Chondrocyte (in vitro differentiated cells): ENCODE measurements at regions not wholly inside any gene's neighbourhood (a gene's known extent, or its start where the extent isn't known, plus 50 kb on each side); places are given as distances from the start of the nearest gene placed in this dataset.

Experiments
- DNase-seq: peaks from one replicate; pipeline ENCODE4 v3.0.0; 2021; ENCODE audit warnings: mixed read lengths, low spot score
- H3K27ac Mint-ChIP-seq: one replicate; pipeline ENCODE4 v1.8.0; 2021; ENCODE audit warnings: mild to moderate bottlenecking, moderate library complexity, mixed read lengths; ENCODE audit not compliant: unreplicated experiment
- H3K27me3 Mint-ChIP-seq: 2 replicates; pipeline ENCODE4 v1.8.0; 2021; ENCODE audit warnings: low read depth, mixed read lengths
- H3K36me3 Mint-ChIP-seq: 2 replicates; pipeline ENCODE4 v1.8.0; 2021; ENCODE audit warnings: low read depth, mixed read lengths
- H3K4me1 Mint-ChIP-seq: 2 replicates; pipeline ENCODE4 v1.8.0; 2021; ENCODE audit warnings: low read depth, mild to moderate bottlenecking, mixed read lengths
- H3K4me3 Mint-ChIP-seq: one replicate; pipeline ENCODE4 v1.8.0; 2021; ENCODE audit warnings: mild to moderate bottlenecking, moderate library complexity, mixed read lengths; ENCODE audit not compliant: unreplicated experiment
- H3K9me3 Mint-ChIP-seq: 2 replicates; pipeline ENCODE4 v1.8.0; 2021; ENCODE audit warnings: low read depth, mixed read lengths
- CTCF ChIP-seq: fragments of 200-600 bp; sonication (generic); IDR thresholded peaks from 2 replicates; pipeline ENCODE4 v1.5.0; 2021; ENCODE audit warnings: antibody characterized with exemption, mild to moderate bottlenecking, moderate library complexity

- no peaks in the 10 kb centered on the region for H3K27me3 Mint-ChIP-seq
- H3K4me1 Mint-ChIP-seq = no peaks in the 10 kb centered on the region
- no peak for DNase-seq
- TF ChIP-seq CTCF = no peak
- peaks cover 22% of the 10 kb centered on the region for H3K9me3 Mint-ChIP-seq
- no peak overlapping the region for H3K27ac Mint-ChIP-seq
- no peak overlapping the region for H3K4me3 Mint-ChIP-seq
- no peaks in the 10 kb centered on the region for H3K36me3 Mint-ChIP-seq
These were observed 662.3 kb upstream of the PTBP2 start for GRCh38 chr1:96059276-96059675.

- Mint-ChIP-seq H3K27me3 (no peaks in the 10 kb centered on the region), H3K4me1 (no peaks in the 10 kb centered on the region), H3K36me3 (no peaks in the 10 kb centered on the region), H3K9me3 (peaks cover 18% of the 10 kb centered on the region), H3K4me3 (no peak overlapping the region), H3K27ac (no peak overlapping the region)
- TF ChIP-seq CTCF = no peak
- DNase-seq = no peak
These were observed 661.8 kb upstream of the PTBP2 start for GRCh38 chr1:96059736-96060135.

GRCh38 chr1:96060621-96061020, 661.0 kb upstream of the PTBP2 start:
- no peak for DNase-seq
- H3K27ac Mint-ChIP-seq = no peak overlapping the region
- H3K9me3 Mint-ChIP-seq = peaks cover 20% of the 10 kb centered on the region
- H3K36me3 Mint-ChIP-seq = no peaks in the 10 kb centered on the region
- no peak overlapping the region for H3K4me3 Mint-ChIP-seq
- no peaks in the 10 kb centered on the region for H3K27me3 Mint-ChIP-seq
- TF ChIP-seq CTCF = no peak
- no peaks in the 10 kb centered on the region for H3K4me1 Mint-ChIP-seq

GRCh38 chr1:96072021-96072420, 649.6 kb upstream of the PTBP2 start:
- no peak for DNase-seq
- Mint-ChIP-seq H3K4me1 (no peaks in the 10 kb centered on the region), H3K27ac (no peak overlapping the region), H3K9me3 (no peaks in the 10 kb centered on the region), H3K36me3 (no peaks in the 10 kb centered on the region), H3K27me3 (peaks cover 8% of the 10 kb centered on the region), H3K4me3 (no peak overlapping the region)
- TF ChIP-seq CTCF = no peak

- Mint-ChIP-seq H3K27ac (no peak overlapping the region), H3K4me3 (no peak overlapping the region), H3K9me3 (no peaks in the 10 kb centered on the region), H3K4me1 (no peaks in the 10 kb centered on the region), H3K36me3 (no peaks in the 10 kb centered on the region), H3K27me3 (peaks cover 5% of the 10 kb centered on the region)
- no peak for DNase-seq
- TF ChIP-seq CTCF = no peak
These were observed 648.5 kb upstream of the PTBP2 start for GRCh38 chr1:96073100-96073499.
